SU-DHL-6 (cell line): ENCODE measurements at regions not wholly inside any gene's neighbourhood (a gene's known extent, or its start where the extent isn't known, plus 50 kb on each side); places are given as distances from the start of the nearest gene placed in this dataset.

Experiments used
- CTCF ChIP-seq: fragments of 200-600 bp; sonication (generic); IDR thresholded peaks from one replicate; pipeline ENCODE4 v1.5.1; 2017; ENCODE audit warnings: antibody characterized with exemption, mild to moderate bottlenecking, low read length, moderate library complexity; ENCODE audit not compliant: insufficient read depth, poor library complexity, severe bottlenecking
- EZH2phosphoT487 ChIP-seq: fragments of 200-600 bp; sonication (generic), shearing (Covaris generic); conservative IDR thresholded peaks from 2 replicates; pipeline ENCODE4 v1.6.1; 2018; ENCODE audit warnings: mild to moderate bottlenecking, antibody characterized with exemption, low read length, moderate library complexity, mixed read lengths

GRCh38 chr4:126860308-126860707 lies 772.4 kb upstream of the INTU start:
- TF ChIP-seq CTCF, result no peak
- no peak for TF ChIP-seq EZH2phosphoT487
